ENCODE measurements at regions not wholly inside any gene's neighbourhood (a gene's known extent, or its start where the extent isn't known, plus 50 kb on each side); places are given as distances from the start of the nearest gene placed in this dataset.

GRCh38 chr7:41418337-41418736 lies 284.6 kb downstream of the INHBA start (continued):
- no peak for TF ChIP-seq CTCF (IDR thresholded peaks at IDR 0.05; ENCODE audit: control extremely low read depth in 1 of 3, insufficient read depth in 1 of 3, low read depth in 1 of 3, low read length in 3 of 3)
- TF ChIP-seq TAF1 (IDR thresholded peaks at IDR 0.05; ENCODE audit: low read depth, low read length): no peak
- TF ChIP-seq BCL11A (IDR thresholded peaks at IDR 0.05; ENCODE audit: low read depth in 2 of 2, low read length in 2 of 2): no peak
- no peak for TF ChIP-seq SRF (IDR thresholded peaks at IDR 0.05; ENCODE audit: low read depth, low read length)
- no peak for TF ChIP-seq SP4 (IDR thresholded peaks at IDR 0.05; ENCODE audit: low read length)
- TF ChIP-seq TAF7 (optimal IDR thresholded peaks at IDR 0.05; ENCODE audit: borderline replicate concordance, low read depth, low read length): no peak
- no peak for TF ChIP-seq FOSL1 (IDR thresholded peaks at IDR 0.05; ENCODE audit: insufficient read depth, low read depth, low read length)
- TF ChIP-seq ZNF274 (IDR thresholded peaks at IDR 0.05; ENCODE audit: borderline replicate concordance, extremely low read depth, low read length): no peak
- TF ChIP-seq, protein P1, sequence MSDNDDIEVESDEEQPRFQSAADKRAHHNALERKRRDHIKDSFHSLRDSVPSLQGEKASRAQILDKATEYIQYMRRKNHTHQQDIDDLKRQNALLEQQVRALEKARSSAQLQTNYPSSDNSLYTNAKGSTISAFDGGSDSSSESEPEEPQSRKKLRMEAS (IDR thresholded peaks at IDR 0.05): no peak
